HG03521 (cell line): ENCODE measurements at regions not wholly inside any gene's neighbourhood (a gene's known extent, or its start where the extent isn't known, plus 50 kb on each side); places are given as distances from the start of the nearest gene placed in this dataset.

Experiments used
- ATAC-seq: cut with Tn5 transposase; IDR thresholded peaks from one replicate; pipeline ENCODE4 v1.9.1; 2021; ENCODE audit warnings: mild to moderate bottlenecking, moderate library complexity; ENCODE audit not compliant: unreplicated experiment

DNA sequence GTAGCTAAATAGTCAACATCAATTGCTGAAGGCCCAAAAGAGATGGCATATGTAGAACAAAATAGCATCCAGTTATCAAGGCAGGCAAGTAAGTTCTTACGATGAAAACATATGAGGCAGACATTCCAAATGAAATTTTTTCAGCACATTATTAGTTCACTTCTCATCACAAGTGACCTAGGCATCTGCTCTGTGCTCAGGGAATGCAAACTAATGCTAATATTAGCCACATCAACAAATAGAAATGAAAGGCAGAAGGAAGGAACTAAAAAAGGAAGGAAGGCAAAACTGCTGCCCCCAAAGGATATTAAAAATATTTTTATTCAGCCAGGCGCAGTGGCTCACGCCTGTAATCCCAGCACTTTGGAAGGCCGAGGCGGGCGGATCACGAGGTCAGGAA is 51.2 kb upstream of the ROCK1 start:
- no peak for ATAC-seq

- ATAC-seq = no peak
Measured at GRCh38 chr18:21163647-21164547, 52.3 kb upstream of the ROCK1 start.

GRCh38 chr18:21164548-21165095 is 53.0 kb upstream of the ROCK1 start:
- ATAC-seq = no peak

DNA sequence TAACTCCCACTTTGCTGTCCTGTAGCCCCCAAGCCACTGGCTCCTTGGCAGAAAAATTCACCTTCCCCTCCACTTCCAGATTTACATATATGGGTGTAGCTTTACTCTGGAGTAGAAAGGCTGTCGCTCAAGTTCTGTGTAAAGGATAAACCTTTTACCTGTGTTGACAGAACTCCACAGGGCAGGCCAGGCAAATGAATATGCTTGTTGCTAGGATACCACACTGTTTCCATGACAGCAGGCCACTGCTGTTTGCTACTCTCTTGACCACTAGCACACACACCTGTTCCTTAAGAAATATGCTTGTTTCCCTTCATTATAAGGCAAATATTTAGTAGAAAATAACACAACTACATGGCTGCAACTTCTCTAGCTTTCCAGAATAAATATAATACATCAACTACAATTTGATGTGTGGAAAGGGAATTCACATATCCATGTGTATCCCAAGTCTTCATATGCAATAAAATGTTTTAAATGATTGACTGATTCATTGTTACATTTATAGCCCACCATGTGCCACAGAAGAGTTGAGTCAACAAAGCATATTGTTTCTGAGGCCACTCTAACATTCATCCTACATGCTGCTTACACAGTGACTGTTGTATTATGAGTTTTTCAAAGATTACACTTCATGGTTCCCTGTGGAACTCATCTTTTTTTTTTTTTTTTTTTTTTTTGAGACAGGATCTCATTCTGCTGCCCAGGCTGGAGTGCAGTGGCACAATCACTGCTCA is 56.2 kb upstream of the ROCK1 start:
- no peak for ATAC-seq

GRCh38 chr18:21168880-21169279 is 57.3 kb upstream of the ROCK1 start:
- ATAC-seq = no peak

GRCh38 chr18:21177822-21178221 is 64.2 kb upstream of the GREB1L start:
- ATAC-seq = no peak

GRCh38 chr18:21179590-21180220 is 62.3 kb upstream of the GREB1L start:
- ATAC-seq = peak; percentile 54

DNA sequence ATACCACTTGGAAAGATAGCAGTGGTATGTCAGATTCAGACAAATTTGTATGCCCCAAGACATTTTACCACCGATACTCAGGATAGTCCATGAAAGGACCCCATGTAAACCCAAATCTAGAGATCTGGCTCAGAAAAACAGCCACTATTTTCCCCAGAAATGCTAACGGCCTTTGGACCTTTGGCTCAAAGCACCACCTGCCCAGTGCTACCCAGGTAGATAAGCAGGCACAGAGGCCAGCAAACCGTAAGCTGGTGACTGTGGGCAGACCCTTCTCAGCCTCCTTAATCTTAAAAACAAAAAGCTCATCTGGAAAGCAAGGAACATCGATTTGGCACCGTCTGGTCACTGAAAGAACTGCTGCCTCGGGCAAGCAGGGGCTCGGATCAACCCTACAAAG is 61.4 kb upstream of the GREB1L start:
- no peak for ATAC-seq

- ATAC-seq = no peak
Measured at GRCh38 chr18:21181766-21182165, 60.3 kb upstream of the GREB1L start.

- no peak for ATAC-seq
Measured at GRCh38 chr18:21183670-21184069, 58.4 kb upstream of the GREB1L start.

DNA sequence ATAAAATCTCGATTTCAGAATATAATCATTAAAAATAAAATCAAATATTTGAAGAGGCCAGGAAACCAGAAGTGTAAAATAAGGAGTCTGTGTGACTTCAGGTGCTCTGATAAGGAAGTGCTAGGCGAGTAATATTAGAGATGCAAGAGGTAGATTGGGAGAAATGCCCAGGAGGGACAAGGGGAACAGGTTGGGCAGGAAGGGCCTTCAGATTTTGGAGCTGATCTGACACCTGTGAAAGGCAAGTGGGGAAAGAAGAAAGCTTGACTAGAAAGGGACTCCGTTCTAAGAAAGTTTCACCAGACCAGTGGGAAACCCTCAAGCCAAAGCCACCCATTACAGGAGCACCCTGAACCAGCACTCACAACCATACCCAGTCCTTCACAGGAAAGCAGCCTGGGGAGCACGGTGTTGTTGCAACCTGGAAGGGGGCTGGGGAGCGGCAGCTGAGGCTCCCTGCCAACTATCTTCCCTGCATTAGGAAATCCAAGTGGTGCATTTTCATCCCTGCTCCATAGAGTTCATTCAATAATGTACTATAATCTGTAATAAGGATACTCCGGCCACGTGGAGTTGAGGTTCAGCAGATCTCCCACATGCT is 57.5 kb upstream of the GREB1L start:
- no peak for ATAC-seq

- ATAC-seq = no peak
Measured at GRCh38 chr18:21187886-21188285, 54.1 kb upstream of the GREB1L start.

DNA sequence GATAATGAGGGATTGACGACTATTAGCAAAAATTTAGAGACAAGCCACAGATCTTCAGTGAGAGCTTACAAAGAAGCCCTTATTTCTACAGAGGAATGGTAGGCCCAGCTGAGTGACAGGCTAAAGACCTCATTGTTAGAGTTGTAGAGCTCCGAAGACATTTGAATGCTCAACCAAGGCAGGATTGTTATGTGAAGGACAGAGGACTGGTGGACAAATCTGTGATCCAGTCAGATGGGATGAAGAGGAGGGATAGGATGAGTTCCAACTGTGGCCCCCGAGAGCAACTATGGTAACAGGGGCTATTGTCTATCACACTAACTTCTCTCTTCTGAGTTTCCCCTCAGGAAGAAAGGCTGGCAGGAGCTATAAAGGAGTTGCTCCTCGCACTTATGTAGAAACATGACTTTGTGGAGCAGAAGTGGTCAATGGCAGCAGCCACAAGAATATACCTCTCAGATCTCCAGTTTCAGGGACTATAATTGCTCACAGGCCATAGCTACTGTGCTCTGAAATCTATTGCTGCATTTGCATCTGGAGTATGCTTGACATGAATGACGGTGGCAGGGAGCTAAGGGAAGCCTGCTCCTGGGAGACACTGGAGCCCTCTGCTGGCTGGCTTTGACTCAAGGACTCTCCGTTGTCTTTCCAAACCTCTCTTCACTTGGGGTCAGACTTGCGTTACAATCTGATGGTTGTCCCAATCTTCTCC is 50.3 kb upstream of the GREB1L start:
- ATAC-seq = no peak
